Progenitor cell of endocrine pancreas (in vitro differentiated cells): ENCODE measurements at regions not wholly inside any gene's neighbourhood (a gene's known extent, or its start where the extent isn't known, plus 50 kb on each side); places are given as distances from the start of the nearest gene placed in this dataset.

Experiments used
- DNase-seq: peaks from one replicate; pipeline ENCODE4 v3.0.0; 2021; ENCODE audit warnings: low spot score; ENCODE audit not compliant: unreplicated experiment
- H3K27ac Mint-ChIP-seq: 2 replicates; pipeline ENCODE4 v1.8.0; 2021; ENCODE audit warnings: mild to moderate bottlenecking, moderate library complexity, mixed read lengths
- H3K27me3 Mint-ChIP-seq: 2 replicates; pipeline ENCODE4 v1.8.0; 2021; ENCODE audit warnings: mixed read lengths
- H3K36me3 Mint-ChIP-seq: 2 replicates; pipeline ENCODE4 v1.8.0; 2022; ENCODE audit warnings: mixed read lengths; ENCODE audit not compliant: insufficient read depth
- H3K4me1 Mint-ChIP-seq: 2 replicates; pipeline ENCODE4 v1.8.0; 2021; ENCODE audit warnings: low read depth, mixed read lengths
- H3K4me3 Mint-ChIP-seq: 2 replicates; pipeline ENCODE4 v1.8.0; 2021; ENCODE audit warnings: low read depth, mild to moderate bottlenecking, moderate library complexity, mixed read lengths
- H3K9me3 Mint-ChIP-seq: 2 replicates; pipeline ENCODE4 v1.8.0; 2021; ENCODE audit warnings: low read depth, mixed read lengths
- TF ChIP-seq, protein P1 (sequence below): fragments of 200-600 bp; sonication (generic); IDR thresholded peaks from one replicate; pipeline ENCODE4 v1.5.0; 2021; ENCODE audit warnings: antibody characterized with exemption, mild to moderate bottlenecking; ENCODE audit not compliant: unreplicated experiment

DNA sequence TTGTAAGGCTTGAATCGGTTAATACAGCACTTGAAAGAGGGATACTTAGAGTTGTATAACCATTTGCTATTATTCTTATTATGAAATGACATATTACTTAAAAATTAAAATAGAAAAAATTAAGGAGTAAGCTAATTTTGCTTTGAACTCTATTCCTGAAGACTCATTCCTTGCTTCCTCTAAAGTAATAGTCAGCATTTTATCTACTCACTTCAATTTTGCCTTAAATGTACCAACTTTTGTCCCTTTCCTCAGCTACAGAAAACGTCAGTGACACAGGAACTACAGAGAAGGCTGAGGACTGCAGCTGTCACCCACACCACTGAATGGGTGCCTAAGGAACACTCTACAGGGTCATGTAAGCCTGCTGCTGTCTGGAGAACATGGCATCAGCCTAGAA lies 80.7 kb upstream of the OSR1 start:
- Mint-ChIP-seq H3K9me3 (no peaks in the 10 kb centered on the region), H3K36me3 (no peaks in the 10 kb centered on the region), H3K4me1 (no peaks in the 10 kb centered on the region), H3K4me3 (no peak overlapping the region), H3K27ac (no peak overlapping the region), H3K27me3 (no peaks in the 10 kb centered on the region)
- TF ChIP-seq, protein P1, sequence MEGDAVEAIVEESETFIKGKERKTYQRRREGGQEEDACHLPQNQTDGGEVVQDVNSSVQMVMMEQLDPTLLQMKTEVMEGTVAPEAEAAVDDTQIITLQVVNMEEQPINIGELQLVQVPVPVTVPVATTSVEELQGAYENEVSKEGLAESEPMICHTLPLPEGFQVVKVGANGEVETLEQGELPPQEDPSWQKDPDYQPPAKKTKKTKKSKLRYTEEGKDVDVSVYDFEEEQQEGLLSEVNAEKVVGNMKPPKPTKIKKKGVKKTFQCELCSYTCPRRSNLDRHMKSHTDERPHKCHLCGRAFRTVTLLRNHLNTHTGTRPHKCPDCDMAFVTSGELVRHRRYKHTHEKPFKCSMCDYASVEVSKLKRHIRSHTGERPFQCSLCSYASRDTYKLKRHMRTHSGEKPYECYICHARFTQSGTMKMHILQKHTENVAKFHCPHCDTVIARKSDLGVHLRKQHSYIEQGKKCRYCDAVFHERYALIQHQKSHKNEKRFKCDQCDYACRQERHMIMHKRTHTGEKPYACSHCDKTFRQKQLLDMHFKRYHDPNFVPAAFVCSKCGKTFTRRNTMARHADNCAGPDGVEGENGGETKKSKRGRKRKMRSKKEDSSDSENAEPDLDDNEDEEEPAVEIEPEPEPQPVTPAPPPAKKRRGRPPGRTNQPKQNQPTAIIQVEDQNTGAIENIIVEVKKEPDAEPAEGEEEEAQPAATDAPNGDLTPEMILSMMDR, result no peak
- DNase-seq, result no peak

DNA sequence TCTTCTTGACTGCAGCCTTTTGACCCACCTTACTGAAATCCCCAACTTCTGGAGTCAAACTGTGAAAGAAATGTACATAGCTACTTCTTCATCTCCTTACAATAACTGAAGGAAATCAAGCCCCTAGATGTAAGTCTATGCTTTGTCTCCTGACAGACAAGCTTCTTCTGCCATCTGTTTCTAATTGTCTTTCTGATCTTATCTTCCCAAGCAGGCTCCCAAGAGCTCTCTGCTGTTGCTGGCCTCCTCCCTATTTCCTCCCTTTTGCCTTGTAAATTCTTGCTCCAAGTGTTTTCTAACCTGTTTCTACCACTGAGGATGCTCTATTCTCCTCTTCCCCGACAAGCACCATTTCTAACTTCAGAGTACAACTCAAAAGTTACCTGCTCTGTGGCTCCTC lies 77.4 kb upstream of the OSR1 start:
- DNase-seq, result no peak
- H3K27ac Mint-ChIP-seq, result no peak overlapping the region
- H3K4me1 Mint-ChIP-seq, result no peaks in the 10 kb centered on the region
- TF ChIP-seq, protein P1, result no peak
- no peaks in the 10 kb centered on the region for H3K9me3 Mint-ChIP-seq
- no peak overlapping the region for H3K4me3 Mint-ChIP-seq
- H3K27me3 Mint-ChIP-seq, result no peaks in the 10 kb centered on the region
- H3K36me3 Mint-ChIP-seq, result no peaks in the 10 kb centered on the region

DNA sequence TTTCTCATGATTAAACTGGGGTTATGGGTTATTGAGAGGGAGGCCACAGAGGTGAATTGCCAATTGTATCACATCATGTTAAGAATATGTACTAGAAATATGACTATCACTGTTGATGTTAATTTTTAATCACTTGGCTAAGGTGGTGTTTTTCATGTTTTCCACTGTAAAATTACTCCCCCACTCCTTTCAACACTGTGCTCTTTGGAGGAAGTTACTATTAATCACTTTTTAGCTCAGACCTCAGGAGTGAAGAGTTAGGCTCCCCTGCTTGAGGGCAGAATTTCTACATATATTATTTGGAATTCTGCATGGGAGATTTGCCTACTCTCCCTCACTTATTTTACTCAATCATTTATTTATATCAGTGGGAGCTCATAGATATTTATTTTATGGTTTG lies 76.0 kb upstream of the OSR1 start:
- no peak for DNase-seq
- no peaks in the 10 kb centered on the region for H3K36me3 Mint-ChIP-seq
- H3K4me3 Mint-ChIP-seq, result no peak overlapping the region
- TF ChIP-seq, protein P1, result no peak
- no peak overlapping the region for H3K27ac Mint-ChIP-seq
- H3K4me1 Mint-ChIP-seq, result no peaks in the 10 kb centered on the region
- H3K9me3 Mint-ChIP-seq, result no peaks in the 10 kb centered on the region
- no peaks in the 10 kb centered on the region for H3K27me3 Mint-ChIP-seq

DNA sequence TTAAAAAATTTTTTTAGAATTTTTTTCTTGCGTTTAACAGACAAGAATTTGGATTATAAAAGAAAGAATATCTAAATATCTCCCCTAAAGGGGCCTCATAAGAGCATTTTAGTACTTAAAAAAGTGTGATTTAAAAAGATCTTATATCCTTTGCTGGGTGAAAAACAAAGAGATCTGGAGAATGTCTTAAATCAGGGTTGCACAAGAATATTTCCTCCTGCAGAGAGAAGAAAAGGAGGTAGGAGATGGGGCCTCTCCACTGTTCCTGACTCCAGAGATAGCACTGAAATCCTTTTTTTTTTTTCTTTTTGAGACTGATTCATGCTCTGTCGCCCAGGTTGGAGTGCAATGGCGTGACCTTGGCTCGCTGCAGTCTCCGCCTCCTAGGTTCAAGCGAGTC lies 68.5 kb upstream of the OSR1 start:
- H3K9me3 Mint-ChIP-seq, result no peaks in the 10 kb centered on the region
- H3K27me3 Mint-ChIP-seq, result no peaks in the 10 kb centered on the region
- no peaks in the 10 kb centered on the region for H3K36me3 Mint-ChIP-seq
- TF ChIP-seq, protein P1, result no peak
- peaks cover 9% of the 10 kb centered on the region for H3K4me1 Mint-ChIP-seq
- no peak overlapping the region for H3K4me3 Mint-ChIP-seq
- no peak for DNase-seq
- no peak overlapping the region for H3K27ac Mint-ChIP-seq

DNA sequence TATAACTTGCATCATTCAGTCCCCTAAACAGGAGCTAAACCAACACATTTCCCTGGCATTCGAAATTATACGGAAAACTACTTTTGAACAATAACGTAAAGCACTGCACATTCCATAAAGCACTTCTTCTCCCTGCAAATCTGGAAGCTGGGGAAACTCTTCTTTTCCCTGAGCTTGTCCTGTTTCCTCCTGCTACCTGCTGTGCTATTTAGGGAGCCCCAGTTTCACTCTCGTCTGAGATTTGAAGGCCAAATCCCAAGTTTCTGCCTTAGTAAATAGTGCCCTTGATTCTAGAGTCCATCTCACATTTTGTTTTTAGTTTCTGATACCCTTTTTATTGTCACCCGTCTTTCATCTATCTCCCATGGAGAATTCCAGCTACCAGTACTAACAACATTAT lies 67.7 kb upstream of the OSR1 start:
- H3K4me1 Mint-ChIP-seq, result peaks cover 9% of the 10 kb centered on the region
- TF ChIP-seq, protein P1, result no peak
- H3K27ac Mint-ChIP-seq, result no peak overlapping the region
- no peak overlapping the region for H3K4me3 Mint-ChIP-seq
- H3K27me3 Mint-ChIP-seq, result no peaks in the 10 kb centered on the region
- H3K9me3 Mint-ChIP-seq, result no peaks in the 10 kb centered on the region
- no peak for DNase-seq
- H3K36me3 Mint-ChIP-seq, result no peaks in the 10 kb centered on the region
